Common myeloid progenitor, CD34-positive (primary cell): ENCODE measurements at regions not wholly inside any gene's neighbourhood (a gene's known extent, or its start where the extent isn't known, plus 50 kb on each side); places are given as distances from the start of the nearest gene placed in this dataset.
"Not testable (repeated sequence)": the region's sequence is repeated elsewhere in the genome, so short reads cannot be mapped to it uniquely, and the experiment has no call there.

Source experiments
- CTCF ChIA-PET: fragments of 350-600 bp; sonication (Branson Sonifier 250); formaldehyde crosslinking; loops from one replicate; lab custom pipeline; 2021; ENCODE audit warnings: antibody characterized with exemption; lab: Charles Lee
- POLR2A ChIA-PET: fragments of 350-600 bp; sonication (Branson Sonifier 250); formaldehyde crosslinking; loops from one replicate; lab custom pipeline; 2021; ENCODE audit warnings: antibody characterized with exemption; lab: Charles Lee
- DNase-seq, 3 donors: peaks; one replicate each; pipeline versions ENCODE4 v3.0.0 to v3.0.0-alpha.2; 2013
- H3K27ac ChIP-seq, 2 experiments: 1 replicate in 1 of 2; 2 replicates in 1 of 2; pipeline ENCODE4 v1.7.0; 2013; ENCODE audit warnings: inconsistent platforms in 2 of 2, low read length in 2 of 2, mild to moderate bottlenecking in 2 of 2, low read depth in 1 of 2, moderate library complexity in 1 of 2; ENCODE audit not compliant: severe bottlenecking in 2 of 2, insufficient read depth in 1 of 2, poor library complexity in 1 of 2
- H3K27me3 ChIP-seq, 5 experiments: replicated peaks in 2 of 5; 1 replicate in 3 of 5; 2 replicates in 2 of 5; pipeline versions ENCODE4 v1.6.1 to v1.7.0; 2013; ENCODE audit warnings: low read length in 4 of 5, mild to moderate bottlenecking in 2 of 5, moderate library complexity in 2 of 5, inconsistent platforms in 1 of 5; ENCODE audit not compliant: insufficient read depth in 5 of 5, control insufficient read depth in 4 of 5
- H3K36me3 ChIP-seq, 4 experiments: 1 replicate in 2 of 4; 2 replicates in 2 of 4; pipeline versions ENCODE4 v1.6.1 to v1.7.0; 2013; ENCODE audit warnings: low read length in 3 of 4, control low read depth in 1 of 4, mild to moderate bottlenecking in 1 of 4; ENCODE audit not compliant: control insufficient read depth in 4 of 4, insufficient read depth in 4 of 4
- H3K4me1 ChIP-seq, 4 experiments: 1 replicate in 3 of 4; 2 replicates in 1 of 4; pipeline versions ENCODE4 v1.6.1 to v1.7.1; 2013; ENCODE audit warnings: low read length in 3 of 4, mild to moderate bottlenecking in 3 of 4, control low read depth in 1 of 4, inconsistent platforms in 1 of 4, moderate library complexity in 1 of 4; ENCODE audit not compliant: control insufficient read depth in 4 of 4, insufficient read depth in 4 of 4; ENCODE audit errors: control extremely low read depth in 1 of 4
- H3K4me3 ChIP-seq, 7 experiments: 1 replicate in 4 of 7; 2 replicates in 3 of 7; pipeline versions ENCODE4 v1.5.1 to v1.7.0; 2013; ENCODE audit warnings: mild to moderate bottlenecking in 7 of 7, low read length in 6 of 7, moderate library complexity in 6 of 7, inconsistent platforms in 2 of 7, low read depth in 2 of 7, control low read depth in 1 of 7; ENCODE audit not compliant: insufficient read depth in 4 of 7, control insufficient read depth in 1 of 7; ENCODE audit errors: extremely low read depth in 1 of 7
- H3K9me3 ChIP-seq, 5 experiments: 1 replicate in 4 of 5; 2 replicates in 1 of 5; pipeline versions ENCODE4 v1.6.1 to v1.7.1; 2013; ENCODE audit warnings: low read length in 4 of 5, mild to moderate bottlenecking in 2 of 5, inconsistent platforms in 1 of 5, low read depth in 1 of 5, moderate library complexity in 1 of 5; ENCODE audit not compliant: control insufficient read depth in 4 of 5, insufficient read depth in 2 of 5; ENCODE audit errors: control extremely low read depth in 1 of 5
- WGBS: methylation state at CpG from one replicate; pipeline ENCODE4 v1.1.5; 2013; ENCODE audit not compliant: insufficient coverage; 5-methylcytosine and 5-hydroxymethylcytosine counted together

GRCh38 chr6:69494595-69494994, 302.2 kb downstream of the LMBRD1 start:
- DNase-seq, result no peak
- Histone ChIP-seq H3K27me3 (no peaks in the 10 kb centered on the region), H3K4me3 (no peak overlapping the region), H3K27ac (no peak overlapping the region), H3K9me3 (no peaks in the 10 kb centered on the region), H3K4me1 (no peaks in the 10 kb centered on the region), H3K36me3 (no peaks in the 10 kb centered on the region)
- ChIA-PET CTCF (no interaction called here), POLR2A (no interaction called here)
- WGBS, result 100% methylated on average over 2 of the region's 2 CpGs

GRCh38 chr6:69489970-69490369, 306.8 kb downstream of the LMBRD1 start:
- Histone ChIP-seq H3K4me3 (no peak overlapping the region), H3K4me1 (no peaks in the 10 kb centered on the region), H3K27me3 (no peaks in the 10 kb centered on the region), H3K27ac (no peak overlapping the region), H3K9me3 (no peaks in the 10 kb centered on the region), H3K36me3 (no peaks in the 10 kb centered on the region)
- ChIA-PET CTCF (no interaction called here), POLR2A (no interaction called here)
- no peak for DNase-seq

GRCh38 chr6:69487688-69488087, 309.1 kb downstream of the LMBRD1 start:
- Histone ChIP-seq H3K36me3 (no peaks in the 10 kb centered on the region), H3K9me3 (no peaks in the 10 kb centered on the region), H3K27ac (no peak overlapping the region), H3K4me1 (no peaks in the 10 kb centered on the region), H3K27me3 (no peaks in the 10 kb centered on the region), H3K4me3 (no peak overlapping the region)
- ChIA-PET POLR2A (no interaction called here), CTCF (no interaction called here)
- no peak for DNase-seq

GRCh38 chr6:69466979-69467570, 329.7 kb downstream of the LMBRD1 start:
- H3K27ac ChIP-seq, result no peak overlapping the region
- H3K27me3 ChIP-seq, result no peaks in the 10 kb centered on the region
- H3K4me1 ChIP-seq, result no peaks in the 10 kb centered on the region
- ChIA-PET CTCF (no interaction called here), POLR2A (no interaction called here)
- DNase-seq, result no peak
- WGBS, result 98% methylated on average over 26 of the region's 26 CpGs
- peaks cover 0 to 2% (median 0%) of the 10 kb centered on the region in 5 experiments for H3K9me3 ChIP-seq
- no peak overlapping the region for H3K4me3 ChIP-seq
- H3K36me3 ChIP-seq, result no peaks in the 10 kb centered on the region

- no peak overlapping the region for H3K4me3 ChIP-seq
- no peak for DNase-seq
- peaks cover 0 to 2% (median 0%) of the 10 kb centered on the region in 5 experiments for H3K9me3 ChIP-seq
- ChIA-PET CTCF (no interaction called here), POLR2A (no interaction called here)
- H3K27ac ChIP-seq, result no peak overlapping the region
- no peaks in the 10 kb centered on the region for H3K4me1 ChIP-seq
- H3K27me3 ChIP-seq, result no peaks in the 10 kb centered on the region
- no peaks in the 10 kb centered on the region for H3K36me3 ChIP-seq
Measured at GRCh38 chr6:69465866-69466265, 330.9 kb downstream of the LMBRD1 start.

GRCh38 chr6:69456086-69456485, 340.7 kb downstream of the LMBRD1 start:
- no peak for DNase-seq
- no peaks in the 10 kb centered on the region for H3K36me3 ChIP-seq
- no peak overlapping the region for H3K4me3 ChIP-seq
- ChIA-PET POLR2A (no interaction called here), CTCF (no interaction called here)
- no peaks in the 10 kb centered on the region for H3K27me3 ChIP-seq
- no peaks in the 10 kb centered on the region for H3K4me1 ChIP-seq
- WGBS, result 88% methylated on average over 3 of the region's 3 CpGs
- peaks cover 0 to 4% (median 0%) of the 10 kb centered on the region in 5 experiments for H3K9me3 ChIP-seq
- no peak overlapping the region for H3K27ac ChIP-seq

- H3K4me3 ChIP-seq, DNase-seq, H3K9me3 ChIP-seq, POLR2A ChIA-PET, H3K36me3 ChIP-seq, H3K27me3 ChIP-seq, H3K27ac ChIP-seq, H3K4me1 ChIP-seq, CTCF ChIA-PET: not testable (repeated sequence)
- WGBS, result no CpG with 5 or more reads among the region's 2 CpGs
Measured at GRCh38 chr6:69454619-69455018, 342.2 kb downstream of the LMBRD1 start.
